ENCODE measurements at regions not wholly inside any gene's neighbourhood (a gene's known extent, or its start where the extent isn't known, plus 50 kb on each side); places are given as distances from the start of the nearest gene placed in this dataset.

- no peak for DNase-seq (ENCODE audit: low spot score)
These were observed 1448.0 kb upstream of the MIR17HG start for GRCh38 chr13:89899302-89900103.

DNA sequence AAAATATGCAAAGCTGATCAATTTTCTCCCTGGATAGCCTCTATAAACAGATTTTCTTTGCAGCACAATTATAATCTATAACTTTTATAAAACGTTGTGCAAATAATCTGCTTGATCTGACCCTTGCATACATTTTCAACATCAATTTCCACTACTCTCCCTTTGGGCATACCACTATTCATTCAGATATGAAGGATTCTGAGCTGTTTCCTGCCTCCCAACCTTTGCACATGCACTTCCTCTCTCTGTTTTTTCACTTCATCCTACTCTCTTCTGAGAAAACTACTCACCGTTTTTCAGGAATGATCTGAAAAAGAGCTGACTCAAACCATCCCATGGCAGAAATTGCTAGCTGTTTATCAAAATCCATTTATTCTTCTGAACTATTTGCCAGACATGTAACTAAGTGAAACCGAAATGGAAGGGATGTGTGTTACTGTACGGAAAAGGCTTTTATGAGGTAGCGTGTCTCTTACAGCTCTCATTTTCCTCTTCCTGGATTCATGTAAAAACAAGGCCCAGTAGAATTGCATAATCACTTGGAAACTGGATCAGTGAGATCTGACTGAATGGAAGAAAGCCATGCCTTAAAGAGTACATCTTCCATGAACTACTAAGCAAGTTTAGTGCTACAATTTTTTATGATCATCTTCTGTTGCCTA, 1447.3 kb upstream of the MIR17HG start:
- DNase-seq (ENCODE audit: low spot score), result no peak

GRCh38 chr13:89902223-89902622, 1445.3 kb upstream of the MIR17HG start:
- DNase-seq (ENCODE audit: low spot score), result no peak

DNA sequence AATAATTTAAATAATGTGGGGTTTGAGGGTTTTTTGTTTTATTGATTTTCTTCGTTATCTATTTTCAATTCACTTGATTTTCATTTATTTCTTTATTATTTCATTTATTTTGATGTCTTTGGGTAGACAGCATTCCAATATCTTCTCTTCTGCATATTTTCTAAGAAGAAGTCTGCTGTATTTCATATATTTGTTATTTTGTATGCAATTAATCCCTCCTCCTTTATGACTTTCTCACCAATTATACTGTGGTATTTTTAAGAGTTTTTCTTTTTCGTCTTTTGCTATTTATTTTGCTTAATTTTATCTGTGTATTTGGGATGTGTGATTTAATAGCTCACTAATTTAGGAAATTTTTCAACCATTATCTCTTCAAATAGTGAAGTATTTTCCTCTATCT, 1444.4 kb upstream of the MIR17HG start:
- no peak for DNase-seq (ENCODE audit: low spot score)

- DNase-seq (ENCODE audit: low spot score), result no peak
These were observed 1437.3 kb upstream of the MIR17HG start for GRCh38 chr13:89910166-89910565.

- DNase-seq (ENCODE audit: low spot score), result no peak
These were observed 1430.9 kb upstream of the MIR17HG start for GRCh38 chr13:89916551-89916950.

- DNase-seq (ENCODE audit: low spot score), result no peak
These were observed 1427.0 kb upstream of the MIR17HG start for GRCh38 chr13:89920461-89920860.

DNA sequence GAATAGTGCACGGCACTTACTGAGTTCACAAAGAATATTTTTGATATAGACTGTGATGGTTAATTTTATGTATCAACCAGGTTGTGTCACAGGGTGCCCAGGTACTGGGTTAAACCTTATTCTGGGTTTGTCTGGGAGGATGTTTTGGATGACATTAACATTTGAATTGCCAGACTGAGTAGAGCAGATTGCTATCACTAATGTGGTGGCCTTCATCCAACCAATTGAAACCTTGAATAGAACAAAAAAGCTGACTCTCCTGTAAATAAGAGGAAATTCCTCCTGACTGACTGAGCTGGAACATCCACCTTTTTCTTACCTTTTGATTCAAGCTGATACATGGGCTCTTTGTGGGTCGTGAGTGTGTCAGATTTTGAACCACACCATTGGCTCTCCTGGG, 1424.4 kb upstream of the MIR17HG start:
- DNase-seq (ENCODE audit: low spot score), result no peak

DNA sequence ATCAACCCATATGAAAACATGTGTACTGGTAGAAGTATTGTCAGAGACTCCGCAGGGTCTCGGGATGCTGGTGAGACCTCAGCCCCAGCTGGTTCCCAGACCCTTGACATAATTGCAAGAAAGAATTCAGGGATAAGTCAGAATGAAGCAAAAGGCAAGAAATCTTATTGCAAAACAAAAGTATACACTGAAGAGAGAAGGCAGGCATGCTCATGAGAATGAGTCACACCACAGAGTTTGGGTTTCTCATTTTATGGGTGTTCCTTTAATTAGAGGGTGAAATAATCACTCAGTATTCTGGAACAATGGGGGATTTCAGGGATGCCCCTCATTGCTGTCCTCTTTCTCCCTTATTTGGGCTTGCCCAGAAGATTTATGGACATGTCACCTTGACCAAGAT, 1423.8 kb upstream of the MIR17HG start:
- peak; percentile 21 for DNase-seq (ENCODE audit: low spot score)

GRCh38 chr13:89925107-89925506, 1422.4 kb upstream of the MIR17HG start:
- DNase-seq (ENCODE audit: low spot score), result peak; percentile 36

- no peak for DNase-seq (ENCODE audit: low spot score)
These were observed 1416.6 kb upstream of the MIR17HG start for GRCh38 chr13:89930861-89931260.

GRCh38 chr13:89932902-89933301, 1414.6 kb upstream of the MIR17HG start:
- no peak for DNase-seq (ENCODE audit: low spot score)

DNA sequence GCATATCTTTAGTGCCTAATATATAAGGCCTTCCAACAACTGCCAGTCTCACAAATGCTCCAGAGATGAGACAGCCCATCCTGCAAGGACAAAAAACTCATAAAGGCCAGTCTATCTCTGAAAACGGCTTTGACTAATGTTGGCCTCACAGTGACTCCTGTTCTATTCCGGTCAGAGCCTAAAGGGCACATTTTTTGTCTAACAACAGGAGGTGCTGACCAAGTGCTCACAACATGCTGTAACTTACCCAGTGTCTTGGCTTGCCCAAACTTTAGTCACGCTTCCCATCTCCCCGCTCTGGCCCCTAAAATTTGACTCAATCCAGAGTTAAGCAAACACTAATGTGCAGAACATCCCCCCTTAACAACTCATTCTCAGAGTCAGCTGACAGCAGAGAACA, 1411.2 kb upstream of the MIR17HG start:
- DNase-seq (ENCODE audit: low spot score), result no peak

GRCh38 chr13:89937420-89937819, 1410.1 kb upstream of the MIR17HG start:
- DNase-seq (ENCODE audit: low spot score), result no peak

DNA sequence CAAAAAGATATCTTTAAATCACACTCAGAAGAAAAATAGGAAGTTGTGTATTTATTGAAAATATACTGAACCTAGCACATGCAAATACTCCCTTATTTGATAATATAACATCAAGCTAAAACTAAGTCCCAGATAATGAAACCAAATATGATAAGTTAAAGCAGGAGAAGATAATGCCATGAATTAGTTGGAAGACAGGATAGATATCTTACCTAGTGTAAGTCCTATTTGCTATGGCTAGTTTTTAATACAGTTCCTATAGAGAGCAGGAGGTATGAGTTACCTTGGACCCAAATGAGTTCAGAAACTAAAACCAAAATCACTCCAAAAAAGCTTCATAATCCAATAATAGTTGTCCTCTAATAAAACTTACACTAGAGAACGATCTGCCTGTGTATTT, 1407.1 kb upstream of the MIR17HG start:
- DNase-seq (ENCODE audit: low spot score), result no peak

GRCh38 chr13:89943139-89943538, 1404.3 kb upstream of the MIR17HG start:
- DNase-seq (ENCODE audit: low spot score), result no peak

- no peak for DNase-seq (ENCODE audit: low spot score)
These were observed 1397.3 kb upstream of the MIR17HG start for GRCh38 chr13:89950225-89950624.

GRCh38 chr13:89951341-89951740, 1396.1 kb upstream of the MIR17HG start:
- DNase-seq (ENCODE audit: low spot score), result no peak

GRCh38 chr13:89953581-89953980, 1393.9 kb upstream of the MIR17HG start:
- no peak for DNase-seq (ENCODE audit: low spot score)

DNA sequence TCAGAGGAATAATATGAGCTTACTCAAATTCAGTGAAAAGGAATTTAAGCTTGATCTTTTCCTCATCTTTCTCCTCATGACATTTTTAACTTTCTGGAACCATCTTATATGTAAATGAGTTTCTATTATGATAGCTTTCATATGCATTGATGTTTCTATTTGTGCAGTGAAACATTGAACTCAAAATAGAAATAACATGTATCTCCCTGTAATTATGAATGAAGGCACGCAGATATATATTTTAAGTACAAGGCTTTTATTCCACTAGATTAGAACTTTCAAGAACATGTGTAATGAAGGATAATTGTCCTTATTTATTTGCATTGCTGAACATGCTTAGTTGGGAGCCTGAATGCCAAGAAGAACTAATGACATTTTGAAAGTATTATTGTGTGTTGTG, 1391.7 kb upstream of the MIR17HG start:
- DNase-seq (ENCODE audit: low spot score), result no peak

DNA sequence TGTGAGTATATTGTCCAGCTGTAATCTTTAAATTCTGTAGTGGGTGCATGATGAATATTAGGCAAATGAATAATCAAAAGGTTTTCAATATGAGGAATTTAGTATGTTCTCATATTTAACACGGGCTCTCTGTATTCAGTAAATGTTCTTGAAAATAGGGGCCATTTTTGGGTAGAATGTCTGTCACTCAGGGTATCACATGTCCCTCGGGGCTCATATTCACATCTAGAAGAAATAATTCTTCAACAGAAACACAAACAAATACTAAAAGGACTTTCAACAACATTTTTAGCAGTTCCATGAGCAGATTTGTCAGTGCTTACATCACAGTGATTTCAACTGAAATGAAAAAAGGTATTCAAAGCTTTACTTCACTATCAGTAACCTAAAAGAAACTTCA, 1388.4 kb upstream of the MIR17HG start:
- DNase-seq (ENCODE audit: low spot score), result no peak

DNA sequence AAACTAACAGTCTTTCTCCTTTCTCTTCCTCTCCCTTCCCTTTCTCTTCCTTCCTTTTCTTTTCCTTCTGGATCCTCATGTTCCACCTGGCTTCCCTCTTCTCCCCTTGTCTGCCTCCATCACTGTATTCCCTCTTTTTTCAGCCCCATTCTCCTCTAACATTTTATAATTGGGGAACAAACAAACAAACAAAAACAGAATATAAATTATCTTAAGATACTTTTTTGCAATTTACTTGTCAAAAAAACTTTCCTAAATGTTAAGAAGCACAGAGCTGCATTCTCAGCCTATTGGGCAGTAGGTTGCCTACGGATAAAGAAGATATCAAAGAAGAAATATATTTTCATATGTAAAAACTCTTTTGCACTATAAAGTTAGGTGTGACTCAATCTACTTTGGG, 1382.2 kb upstream of the MIR17HG start:
- DNase-seq (ENCODE audit: low spot score), result no peak

DNA sequence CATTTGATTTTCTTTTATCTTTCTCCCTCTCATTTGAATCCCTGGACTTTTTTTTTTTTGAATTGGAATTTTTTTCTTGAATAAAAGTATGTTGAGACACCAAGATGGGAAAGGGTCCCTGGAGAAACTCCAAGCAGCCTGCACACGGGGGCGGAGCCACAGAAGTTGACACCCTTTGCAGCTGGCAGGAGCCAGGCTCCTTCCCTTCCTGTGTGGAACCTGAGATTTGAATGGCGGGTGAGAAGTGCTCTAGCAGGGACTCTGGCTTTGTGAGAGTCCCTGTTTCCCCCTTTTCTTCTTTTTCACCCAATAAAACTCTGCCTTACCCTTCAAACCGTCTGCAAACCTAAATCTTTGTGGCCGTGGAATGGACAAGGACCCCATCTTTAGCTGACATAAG, 1381.0 kb upstream of the MIR17HG start:
- DNase-seq (ENCODE audit: low spot score), result no peak

- no peak for DNase-seq (ENCODE audit: low spot score)
These were observed 1379.8 kb upstream of the MIR17HG start for GRCh38 chr13:89967701-89968100.

Measured in COLO829 (cell line).